ENCODE measurements at regions not wholly inside any gene's neighbourhood (a gene's known extent, or its start where the extent isn't known, plus 50 kb on each side); places are given as distances from the start of the nearest gene placed in this dataset.

DNA sequence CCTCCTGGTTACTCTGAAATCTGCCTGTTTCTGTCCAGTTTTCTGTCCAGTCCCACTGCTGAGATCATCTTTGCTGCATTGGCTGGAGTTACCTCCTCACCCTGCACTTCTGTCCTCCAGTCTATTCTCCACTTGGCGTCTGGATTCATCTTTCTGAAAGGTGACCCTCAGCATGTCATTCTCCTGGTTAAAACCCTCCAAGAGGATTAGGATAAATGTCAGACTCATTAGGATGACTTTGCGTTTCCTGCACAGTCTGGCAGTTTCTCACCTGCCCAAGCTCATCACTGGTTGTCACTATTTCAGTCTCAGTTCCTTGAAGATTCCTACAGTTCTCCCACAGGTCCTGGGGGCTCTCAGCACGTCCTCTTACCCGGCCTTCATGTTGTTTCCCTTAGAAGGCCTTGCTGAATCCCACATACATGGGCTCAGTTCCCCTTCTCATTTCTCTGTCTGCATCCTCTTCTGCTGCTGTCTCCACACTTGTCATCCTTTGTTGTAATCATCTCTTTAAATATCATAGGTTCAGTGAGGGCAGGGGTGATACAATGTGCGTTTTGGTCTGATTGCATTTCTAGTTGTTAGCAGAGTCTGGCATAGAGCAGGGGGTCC lies 374.8 kb downstream of the QKI start:
- Histone ChIP-seq H3K4me1 (ENCODE audit: control insufficient read depth, insufficient read depth, low read length, poor library complexity, severe bottlenecking) (no peaks in the 10 kb centered on the region), H3K27ac (ENCODE audit: low read depth, low read length, severe bottlenecking) (no peak overlapping the region), H3K9me3 (ENCODE audit: control insufficient read depth, low read length) (no peaks in the 10 kb centered on the region), H3K4me3 (ENCODE audit: extremely low read depth, insufficient read depth, low read length, poor library complexity, severe bottlenecking) (no peak overlapping the region), H3K36me3 (ENCODE audit: control insufficient read depth, insufficient read depth, low read length) (no peaks in the 10 kb centered on the region)
- 90 to 94% methylated on average over 2 to 3 of the region's 5 CpGs for WGBS, 2 experiments (ENCODE audit: insufficient coverage in 2 of 2)

DNA sequence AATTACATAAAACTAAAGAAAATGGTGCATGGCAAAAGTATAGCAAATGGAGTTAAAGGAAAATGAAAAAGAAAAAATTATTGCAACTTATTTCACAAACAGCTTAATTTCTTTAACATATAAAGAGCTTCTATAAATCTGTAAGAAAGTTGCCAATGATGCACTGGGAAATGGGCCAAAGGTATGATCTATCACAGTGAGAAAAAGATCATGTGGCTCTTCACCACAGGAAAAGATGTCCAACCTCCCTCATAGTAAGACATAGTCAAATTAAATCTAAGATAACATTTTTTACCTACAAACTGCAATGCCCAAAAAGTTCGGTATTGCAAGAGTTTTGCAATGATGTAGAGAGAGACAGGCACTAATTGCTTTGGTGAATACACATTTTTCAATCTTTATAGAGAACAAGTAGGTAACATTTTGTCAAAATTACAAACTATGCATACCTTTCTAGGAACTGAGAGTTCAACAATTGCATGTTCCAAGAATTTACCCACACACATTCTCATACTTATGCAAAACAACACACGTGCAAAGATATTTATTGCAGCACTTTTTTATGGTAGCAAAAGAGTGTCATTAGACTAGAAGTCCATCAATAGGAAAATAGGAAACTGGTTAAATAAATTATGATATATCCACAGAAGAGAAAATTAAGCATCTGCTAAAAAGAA lies 372.6 kb downstream of the QKI start:
- Histone ChIP-seq H3K27ac (ENCODE audit: low read depth, low read length, severe bottlenecking) (no peak overlapping the region), H3K4me1 (ENCODE audit: control insufficient read depth, insufficient read depth, low read length, poor library complexity, severe bottlenecking) (no peaks in the 10 kb centered on the region), H3K36me3 (ENCODE audit: control insufficient read depth, insufficient read depth, low read length) (no peaks in the 10 kb centered on the region), H3K9me3 (ENCODE audit: control insufficient read depth, low read length) (no peaks in the 10 kb centered on the region), H3K4me3 (ENCODE audit: extremely low read depth, insufficient read depth, low read length, poor library complexity, severe bottlenecking) (no peak overlapping the region)
- WGBS, 2 experiments (ENCODE audit: insufficient coverage in 2 of 2): no CpG with 5 or more reads among the region's 2 CpGs

DNA sequence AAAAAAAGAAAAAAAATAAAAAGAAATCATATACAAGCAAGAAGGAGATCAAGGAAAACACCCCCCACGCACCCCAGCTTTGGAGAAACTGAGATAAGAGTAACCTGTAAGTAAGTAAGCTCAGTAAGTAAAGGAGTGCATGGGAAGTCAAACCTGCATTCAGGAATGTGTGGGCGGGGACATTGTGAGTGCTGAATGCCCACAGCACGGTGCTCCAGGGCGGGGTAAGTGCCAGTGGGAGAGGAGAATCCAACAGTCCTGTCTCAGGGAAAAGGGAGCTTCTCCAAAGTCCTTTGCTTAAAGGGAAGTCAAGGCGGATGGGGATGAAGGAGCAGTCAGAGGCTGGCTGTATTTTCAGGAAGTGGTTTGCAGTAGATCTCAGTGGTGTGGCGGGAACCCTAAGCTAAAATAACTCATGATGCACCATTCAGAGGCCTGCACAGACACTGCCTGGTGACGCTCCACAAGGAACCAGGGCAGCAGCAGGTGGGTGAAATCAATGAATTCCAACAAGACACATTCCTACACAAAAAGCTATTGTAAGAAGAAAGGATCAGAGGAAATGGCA lies 368.0 kb downstream of the QKI start:
- Histone ChIP-seq H3K36me3 (ENCODE audit: control insufficient read depth, insufficient read depth, low read length) (no peaks in the 10 kb centered on the region), H3K4me3 (ENCODE audit: extremely low read depth, insufficient read depth, low read length, poor library complexity, severe bottlenecking) (no peak overlapping the region), H3K9me3 (ENCODE audit: control insufficient read depth, low read length) (no peaks in the 10 kb centered on the region), H3K27ac (ENCODE audit: low read depth, low read length, severe bottlenecking) (no peak overlapping the region), H3K4me1 (ENCODE audit: control insufficient read depth, insufficient read depth, low read length, poor library complexity, severe bottlenecking) (no peaks in the 10 kb centered on the region)
- WGBS, 2 experiments (ENCODE audit: insufficient coverage in 2 of 2): 82 to 85% methylated on average over 5 of the region's 7 CpGs

DNA sequence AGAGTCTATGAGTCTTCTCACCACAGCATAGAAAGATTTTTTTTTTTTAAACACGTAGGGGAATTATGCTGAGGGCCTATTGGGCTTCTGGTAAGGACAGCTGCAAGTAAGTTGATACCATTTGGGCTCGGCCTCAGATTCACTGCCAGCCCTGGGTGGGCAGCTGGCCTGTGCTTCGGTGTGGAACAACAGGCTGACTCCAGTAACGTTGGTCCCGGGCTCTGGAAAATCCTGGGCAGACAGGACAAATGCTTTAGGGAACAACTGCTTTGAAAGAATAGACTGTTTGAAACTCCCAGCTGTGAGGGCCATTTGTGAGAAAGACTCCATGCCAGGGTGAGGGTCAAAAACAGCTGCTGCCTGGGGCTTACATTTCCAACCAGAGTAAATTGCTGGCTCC lies 366.5 kb downstream of the QKI start:
- no peaks in the 10 kb centered on the region for H3K9me3 ChIP-seq (ENCODE audit: control insufficient read depth, low read length)
- no peaks in the 10 kb centered on the region for H3K36me3 ChIP-seq (ENCODE audit: control insufficient read depth, insufficient read depth, low read length)
- H3K27ac ChIP-seq (ENCODE audit: low read depth, low read length, severe bottlenecking): peak overlapping the region; percentile 49
- H3K4me3 ChIP-seq (ENCODE audit: extremely low read depth, insufficient read depth, low read length, poor library complexity, severe bottlenecking): no peak overlapping the region
- peaks cover 7% of the 10 kb centered on the region for H3K4me1 ChIP-seq (ENCODE audit: control insufficient read depth, insufficient read depth, low read length, poor library complexity, severe bottlenecking)
- 34 to 43% methylated on average over 5 of the region's 5 CpGs for WGBS, 2 experiments (ENCODE audit: insufficient coverage in 2 of 2)

DNA sequence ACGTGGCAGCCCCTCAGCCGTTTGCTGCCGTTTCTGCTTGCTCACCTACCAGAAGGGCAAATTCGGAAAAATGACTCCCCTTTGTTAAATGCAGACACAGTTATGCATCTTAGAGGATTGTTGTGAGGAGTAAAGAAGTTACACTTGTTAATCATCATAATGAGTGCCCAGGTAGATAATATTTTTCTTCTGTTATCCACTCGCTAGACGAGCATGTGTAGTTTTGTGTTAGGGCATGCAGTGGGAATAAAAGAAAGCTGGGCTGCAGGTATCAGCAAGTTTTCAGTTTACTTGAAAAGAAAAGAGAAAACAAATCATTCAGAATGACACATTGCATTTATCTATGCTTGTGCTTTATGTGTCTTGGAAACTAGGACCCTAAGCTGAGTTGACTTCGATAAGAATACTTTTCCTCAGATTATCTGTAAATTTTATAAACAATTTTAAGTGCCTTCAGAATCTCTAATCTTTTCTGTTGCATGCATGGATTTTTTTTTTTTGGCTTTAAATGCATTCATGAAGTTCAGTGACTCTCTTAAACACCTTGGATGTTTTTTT lies 365.3 kb downstream of the QKI start:
- H3K27ac ChIP-seq (ENCODE audit: low read depth, low read length, severe bottlenecking): no peak overlapping the region
- H3K9me3 ChIP-seq (ENCODE audit: control insufficient read depth, low read length): no peaks in the 10 kb centered on the region
- peaks cover 7% of the 10 kb centered on the region for H3K4me1 ChIP-seq (ENCODE audit: control insufficient read depth, insufficient read depth, low read length, poor library complexity, severe bottlenecking)
- no peaks in the 10 kb centered on the region for H3K36me3 ChIP-seq (ENCODE audit: control insufficient read depth, insufficient read depth, low read length)
- 75 to 90% methylated on average over 3 to 4 of the region's 7 CpGs for WGBS, 2 experiments (ENCODE audit: insufficient coverage in 2 of 2)
- H3K4me3 ChIP-seq (ENCODE audit: extremely low read depth, insufficient read depth, low read length, poor library complexity, severe bottlenecking): no peak overlapping the region

DNA sequence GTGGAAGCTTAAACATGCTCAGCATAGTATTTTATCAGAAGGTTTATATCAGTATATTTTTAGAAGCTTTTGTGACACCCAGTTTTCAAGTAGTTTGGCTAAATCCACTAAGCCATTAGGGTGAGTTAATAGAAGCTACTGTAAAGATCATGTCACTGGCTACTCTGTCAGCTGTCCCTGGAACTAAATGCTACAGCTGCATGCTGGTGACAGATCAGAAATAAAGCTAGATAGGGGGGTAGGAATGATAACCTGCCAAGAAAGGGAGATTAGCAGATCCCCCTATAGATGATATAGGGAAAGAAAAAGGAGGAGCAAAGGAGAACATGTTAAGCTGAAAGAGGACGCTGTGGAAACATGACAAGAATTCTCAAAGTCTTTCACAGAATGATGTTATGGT lies 363.2 kb downstream of the QKI start:
- no peak overlapping the region for H3K4me3 ChIP-seq (ENCODE audit: extremely low read depth, insufficient read depth, low read length, poor library complexity, severe bottlenecking)
- H3K4me1 ChIP-seq (ENCODE audit: control insufficient read depth, insufficient read depth, low read length, poor library complexity, severe bottlenecking): peaks cover 7% of the 10 kb centered on the region
- H3K36me3 ChIP-seq (ENCODE audit: control insufficient read depth, insufficient read depth, low read length): no peaks in the 10 kb centered on the region
- no peaks in the 10 kb centered on the region for H3K9me3 ChIP-seq (ENCODE audit: control insufficient read depth, low read length)
- WGBS, 2 experiments (ENCODE audit: insufficient coverage in 2 of 2): 83 to 93% methylated on average over 1 of the region's 1 CpG
- H3K27ac ChIP-seq (ENCODE audit: low read depth, low read length, severe bottlenecking): peak overlapping the region; percentile 59

DNA sequence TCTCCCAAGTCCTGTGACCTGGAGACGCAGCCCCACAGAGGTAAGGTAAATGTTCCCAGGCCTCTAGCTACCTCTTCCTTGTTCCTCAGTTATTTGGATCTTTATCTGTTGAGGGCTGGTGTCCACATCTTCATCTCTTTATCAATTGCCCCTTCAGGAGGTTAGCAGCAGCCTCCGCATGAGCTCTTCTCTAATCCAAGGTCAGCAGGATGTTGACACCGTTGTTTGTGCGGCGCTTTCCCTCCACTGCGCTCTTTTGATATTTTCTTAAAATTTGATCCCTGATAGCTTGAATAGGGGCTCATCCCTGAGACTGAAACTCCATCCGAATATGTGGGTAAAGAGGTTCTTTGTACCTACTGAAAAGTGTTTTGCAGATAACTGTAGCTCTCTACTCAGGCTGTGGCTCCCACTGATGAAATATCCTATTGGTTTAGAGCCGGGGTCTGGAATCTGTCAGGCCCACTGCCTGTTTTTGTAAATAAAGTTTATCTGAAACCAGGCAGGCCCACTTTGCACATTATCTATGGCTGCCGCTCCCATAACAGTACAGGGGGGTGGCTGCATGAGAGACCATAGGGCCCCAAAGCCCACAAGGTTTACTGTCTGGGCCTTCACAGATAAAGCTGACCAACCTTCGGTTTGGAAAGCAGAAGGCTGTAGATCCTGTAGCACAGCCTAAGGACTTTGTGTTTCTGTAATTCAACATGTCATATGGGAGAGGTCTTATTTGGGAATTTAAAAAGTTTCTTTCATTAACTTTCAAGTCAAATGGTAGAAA lies 362.6 kb downstream of the QKI start:
- H3K27ac ChIP-seq (ENCODE audit: low read depth, low read length, severe bottlenecking): peak overlapping the region; percentile 59
- WGBS, 2 experiments (ENCODE audit: insufficient coverage in 2 of 2): 80 to 88% methylated on average over 6 to 7 of the region's 10 CpGs
- H3K9me3 ChIP-seq (ENCODE audit: control insufficient read depth, low read length): no peaks in the 10 kb centered on the region
- H3K4me3 ChIP-seq (ENCODE audit: extremely low read depth, insufficient read depth, low read length, poor library complexity, severe bottlenecking): no peak overlapping the region
- H3K4me1 ChIP-seq (ENCODE audit: control insufficient read depth, insufficient read depth, low read length, poor library complexity, severe bottlenecking): peaks cover 7% of the 10 kb centered on the region
- no peaks in the 10 kb centered on the region for H3K36me3 ChIP-seq (ENCODE audit: control insufficient read depth, insufficient read depth, low read length)

DNA sequence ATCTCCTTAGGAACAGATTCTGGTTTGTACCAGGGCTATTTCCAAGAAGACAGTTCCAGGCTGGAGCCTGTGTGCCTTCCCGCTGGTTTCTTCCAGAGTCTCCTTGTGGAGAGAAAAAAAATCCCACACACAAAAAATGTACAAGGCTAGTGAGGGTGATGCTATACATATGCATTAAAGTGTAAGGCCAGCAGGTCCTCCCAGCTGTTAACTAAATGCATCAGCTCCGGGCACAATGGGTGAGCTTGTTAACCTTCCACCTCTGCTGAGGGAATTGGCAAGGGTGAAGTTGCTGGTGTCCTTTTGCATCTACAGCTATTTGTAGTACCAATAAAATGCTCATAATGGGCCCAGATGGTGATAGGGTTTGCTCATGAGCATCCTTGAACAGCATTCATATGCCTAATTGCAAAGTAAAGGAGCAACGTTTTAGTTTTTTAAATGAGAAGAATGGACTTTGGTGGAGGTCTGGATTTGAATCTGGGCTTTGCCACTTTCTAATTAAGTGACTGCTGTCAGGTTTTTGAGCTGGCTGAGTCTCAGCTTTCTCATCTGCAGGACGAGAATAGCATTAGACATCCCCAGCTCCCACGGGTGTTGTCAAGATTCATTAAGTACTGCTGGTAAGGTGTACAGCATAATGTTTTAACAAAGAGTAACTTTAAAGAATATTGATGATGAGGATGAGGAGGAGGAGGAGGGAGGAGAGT lies 361.8 kb downstream of the QKI start:
- H3K36me3 ChIP-seq (ENCODE audit: control insufficient read depth, insufficient read depth, low read length): no peaks in the 10 kb centered on the region
- H3K4me1 ChIP-seq (ENCODE audit: control insufficient read depth, insufficient read depth, low read length, poor library complexity, severe bottlenecking): peaks cover 7% of the 10 kb centered on the region
- no peak overlapping the region for H3K4me3 ChIP-seq (ENCODE audit: extremely low read depth, insufficient read depth, low read length, poor library complexity, severe bottlenecking)
- 40 to 84% methylated on average over 1 to 4 of the region's 5 CpGs for WGBS, 2 experiments (ENCODE audit: insufficient coverage in 2 of 2)
- H3K9me3 ChIP-seq (ENCODE audit: control insufficient read depth, low read length): no peaks in the 10 kb centered on the region
- H3K27ac ChIP-seq (ENCODE audit: low read depth, low read length, severe bottlenecking): no peak overlapping the region

DNA sequence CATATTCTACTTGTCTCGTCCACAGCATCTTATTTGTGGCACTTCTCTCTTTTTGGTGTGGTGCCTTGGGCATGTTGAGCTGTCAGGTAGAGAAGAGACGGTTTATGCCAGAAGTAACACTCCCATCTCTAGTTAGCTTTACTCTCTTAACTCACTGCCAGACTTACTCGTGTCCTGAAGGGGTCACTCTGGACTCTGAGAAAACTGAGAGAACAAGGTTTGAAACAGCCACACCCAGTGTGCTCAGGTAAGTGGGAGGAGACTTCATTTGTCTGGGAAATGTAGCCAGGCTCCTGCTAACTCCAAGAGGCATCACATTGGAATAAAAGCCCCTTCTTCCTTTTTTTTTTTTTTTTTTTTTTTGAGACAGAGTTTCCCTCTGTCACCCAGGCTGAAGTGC lies 360.8 kb downstream of the QKI start:
- Histone ChIP-seq H3K9me3 (ENCODE audit: control insufficient read depth, low read length) (no peaks in the 10 kb centered on the region), H3K27ac (ENCODE audit: low read depth, low read length, severe bottlenecking) (no peak overlapping the region), H3K4me3 (ENCODE audit: extremely low read depth, insufficient read depth, low read length, poor library complexity, severe bottlenecking) (no peak overlapping the region), H3K4me1 (ENCODE audit: control insufficient read depth, insufficient read depth, low read length, poor library complexity, severe bottlenecking) (peaks cover 7% of the 10 kb centered on the region), H3K36me3 (ENCODE audit: control insufficient read depth, insufficient read depth, low read length) (no peaks in the 10 kb centered on the region)
- 60% methylated on average over 1 of the region's 3 CpGs; no CpG with 5 or more reads in 1 of the 2 experiments for WGBS, 2 experiments (ENCODE audit: insufficient coverage in 2 of 2)

DNA sequence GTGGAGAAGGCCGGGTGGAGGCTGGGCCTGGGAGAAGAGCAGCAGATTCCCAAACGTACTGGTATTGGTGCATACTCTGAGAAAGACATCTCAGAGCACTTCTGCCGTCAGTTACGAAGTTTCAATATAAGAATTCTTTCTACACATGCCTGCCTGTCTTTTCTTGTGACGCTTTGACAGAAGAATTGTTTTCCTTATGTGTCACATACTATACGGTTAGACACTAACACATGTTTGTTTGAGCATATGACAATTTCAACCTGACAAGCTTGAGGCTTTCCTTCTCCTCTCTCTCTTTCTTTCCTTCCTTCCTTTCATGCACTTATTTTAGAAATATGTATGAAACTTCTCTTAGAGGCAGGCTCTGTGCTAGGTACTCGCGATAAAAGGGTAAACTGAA lies 360.0 kb downstream of the QKI start:
- 92% methylated on average over 6 of the region's 8 CpGs for WGBS, 2 experiments (ENCODE audit: insufficient coverage in 2 of 2)
- H3K9me3 ChIP-seq (ENCODE audit: control insufficient read depth, low read length): no peaks in the 10 kb centered on the region
- no peak overlapping the region for H3K4me3 ChIP-seq (ENCODE audit: extremely low read depth, insufficient read depth, low read length, poor library complexity, severe bottlenecking)
- H3K4me1 ChIP-seq (ENCODE audit: control insufficient read depth, insufficient read depth, low read length, poor library complexity, severe bottlenecking): peaks cover 7% of the 10 kb centered on the region
- H3K36me3 ChIP-seq (ENCODE audit: control insufficient read depth, insufficient read depth, low read length): no peaks in the 10 kb centered on the region
- no peak overlapping the region for H3K27ac ChIP-seq (ENCODE audit: low read depth, low read length, severe bottlenecking)

Data from mesodermal cell (in vitro differentiated cells).